ENCODE measurements at regions not wholly inside any gene's neighbourhood (a gene's known extent, or its start where the extent isn't known, plus 50 kb on each side); places are given as distances from the start of the nearest gene placed in this dataset.

DNA sequence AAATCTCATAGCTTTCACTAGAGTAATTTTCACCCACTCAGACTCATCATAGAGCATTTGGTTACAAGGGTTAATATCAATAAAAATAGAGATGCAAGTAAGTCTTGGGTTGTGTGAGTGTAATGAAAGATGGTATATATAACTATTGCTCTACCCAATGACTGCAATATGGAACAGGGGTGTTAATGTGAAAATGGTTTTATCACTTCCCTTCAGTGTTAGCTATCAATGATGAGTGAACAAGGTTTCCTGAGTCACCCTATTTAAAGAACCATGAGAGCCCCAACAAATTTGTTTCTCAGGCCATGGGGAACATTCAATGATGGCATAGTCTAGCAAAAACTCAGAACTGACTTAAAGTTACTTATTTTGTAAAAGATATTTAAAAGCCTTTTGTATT, 1133.6 kb upstream of the ZEB2 start (continued):
- TF ChIP-seq, protein P1, sequence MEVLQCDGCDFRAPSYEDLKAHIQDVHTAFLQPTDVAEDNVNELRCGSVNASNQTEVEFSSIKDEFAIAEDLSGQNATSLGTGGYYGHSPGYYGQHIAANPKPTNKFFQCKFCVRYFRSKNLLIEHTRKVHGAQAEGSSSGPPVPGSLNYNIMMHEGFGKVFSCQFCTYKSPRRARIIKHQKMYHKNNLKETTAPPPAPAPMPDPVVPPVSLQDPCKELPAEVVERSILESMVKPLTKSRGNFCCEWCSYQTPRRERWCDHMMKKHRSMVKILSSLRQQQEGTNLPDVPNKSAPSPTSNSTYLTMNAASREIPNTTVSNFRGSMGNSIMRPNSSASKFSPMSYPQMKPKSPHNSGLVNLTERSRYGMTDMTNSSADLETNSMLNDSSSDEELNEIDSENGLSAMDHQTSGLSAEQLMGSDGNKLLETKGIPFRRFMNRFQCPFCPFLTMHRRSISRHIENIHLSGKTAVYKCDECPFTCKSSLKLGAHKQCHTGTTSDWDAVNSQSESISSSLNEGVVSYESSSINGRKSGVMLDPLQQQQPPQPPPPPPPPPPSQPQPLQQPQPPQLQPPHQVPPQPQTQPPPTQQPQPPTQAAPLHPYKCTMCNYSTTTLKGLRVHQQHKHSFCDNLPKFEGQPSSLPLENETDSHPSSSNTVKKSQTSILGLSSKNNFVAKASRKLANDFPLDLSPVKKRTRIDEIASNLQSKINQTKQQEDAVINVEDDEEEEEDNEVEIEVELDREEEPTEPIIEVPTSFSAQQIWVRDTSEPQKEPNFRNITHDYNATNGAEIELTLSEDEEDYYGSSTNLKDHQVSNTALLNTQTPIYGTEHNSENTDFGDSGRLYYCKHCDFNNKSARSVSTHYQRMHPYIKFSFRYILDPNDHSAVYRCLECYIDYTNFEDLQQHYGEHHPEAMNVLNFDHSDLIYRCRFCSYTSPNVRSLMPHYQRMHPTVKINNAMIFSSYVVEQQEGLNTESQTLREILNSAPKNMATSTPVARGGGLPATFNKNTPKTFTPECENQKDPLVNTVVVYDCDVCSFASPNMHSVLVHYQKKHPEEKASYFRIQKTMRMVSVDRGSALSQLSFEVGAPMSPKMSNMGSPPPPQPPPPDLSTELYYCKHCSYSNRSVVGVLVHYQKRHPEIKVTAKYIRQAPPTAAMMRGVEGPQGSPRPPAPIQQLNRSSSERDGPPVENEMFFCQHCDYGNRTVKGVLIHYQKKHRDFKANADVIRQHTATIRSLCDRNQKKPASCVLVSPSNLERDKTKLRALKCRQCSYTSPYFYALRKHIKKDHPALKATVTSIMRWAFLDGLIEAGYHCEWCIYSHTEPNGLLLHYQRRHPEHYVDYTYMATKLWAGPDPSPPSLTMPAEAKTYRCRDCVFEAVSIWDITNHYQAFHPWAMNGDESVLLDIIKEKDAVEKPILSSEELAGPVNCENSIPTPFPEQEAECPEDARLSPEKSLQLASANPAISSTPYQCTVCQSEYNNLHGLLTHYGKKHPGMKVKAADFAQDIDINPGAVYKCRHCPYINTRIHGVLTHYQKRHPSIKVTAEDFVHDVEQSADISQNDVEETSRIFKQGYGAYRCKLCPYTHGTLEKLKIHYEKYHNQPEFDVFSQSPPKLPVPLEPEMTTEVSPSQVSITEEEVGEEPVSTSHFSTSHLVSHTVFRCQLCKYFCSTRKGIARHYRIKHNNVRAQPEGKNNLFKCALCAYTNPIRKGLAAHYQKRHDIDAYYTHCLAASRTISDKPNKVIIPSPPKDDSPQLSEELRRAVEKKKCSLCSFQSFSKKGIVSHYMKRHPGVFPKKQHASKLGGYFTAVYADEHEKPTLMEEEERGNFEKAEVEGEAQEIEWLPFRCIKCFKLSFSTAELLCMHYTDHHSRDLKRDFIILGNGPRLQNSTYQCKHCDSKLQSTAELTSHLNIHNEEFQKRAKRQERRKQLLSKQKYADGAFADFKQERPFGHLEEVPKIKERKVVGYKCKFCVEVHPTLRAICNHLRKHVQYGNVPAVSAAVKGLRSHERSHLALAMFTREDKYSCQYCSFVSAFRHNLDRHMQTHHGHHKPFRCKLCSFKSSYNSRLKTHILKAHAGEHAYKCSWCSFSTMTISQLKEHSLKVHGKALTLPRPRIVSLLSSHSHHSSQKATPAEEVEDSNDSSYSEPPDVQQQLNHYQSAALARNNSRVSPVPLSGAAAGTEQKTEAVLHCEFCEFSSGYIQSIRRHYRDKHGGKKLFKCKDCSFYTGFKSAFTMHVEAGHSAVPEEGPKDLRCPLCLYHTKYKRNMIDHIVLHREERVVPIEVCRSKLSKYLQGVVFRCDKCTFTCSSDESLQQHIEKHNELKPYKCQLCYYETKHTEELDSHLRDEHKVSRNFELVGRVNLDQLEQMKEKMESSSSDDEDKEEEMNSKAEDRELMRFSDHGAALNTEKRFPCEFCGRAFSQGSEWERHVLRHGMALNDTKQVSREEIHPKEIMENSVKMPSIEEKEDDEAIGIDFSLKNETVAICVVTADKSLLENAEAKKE (CRISPR knock-in tag; IDR thresholded peaks at IDR 0.05), result no peak
- no peak for TF ChIP-seq STAT1 (IDR thresholded peaks at IDR 0.05; ENCODE audit: unreplicated experiment)
- TF ChIP-seq, protein P2, sequence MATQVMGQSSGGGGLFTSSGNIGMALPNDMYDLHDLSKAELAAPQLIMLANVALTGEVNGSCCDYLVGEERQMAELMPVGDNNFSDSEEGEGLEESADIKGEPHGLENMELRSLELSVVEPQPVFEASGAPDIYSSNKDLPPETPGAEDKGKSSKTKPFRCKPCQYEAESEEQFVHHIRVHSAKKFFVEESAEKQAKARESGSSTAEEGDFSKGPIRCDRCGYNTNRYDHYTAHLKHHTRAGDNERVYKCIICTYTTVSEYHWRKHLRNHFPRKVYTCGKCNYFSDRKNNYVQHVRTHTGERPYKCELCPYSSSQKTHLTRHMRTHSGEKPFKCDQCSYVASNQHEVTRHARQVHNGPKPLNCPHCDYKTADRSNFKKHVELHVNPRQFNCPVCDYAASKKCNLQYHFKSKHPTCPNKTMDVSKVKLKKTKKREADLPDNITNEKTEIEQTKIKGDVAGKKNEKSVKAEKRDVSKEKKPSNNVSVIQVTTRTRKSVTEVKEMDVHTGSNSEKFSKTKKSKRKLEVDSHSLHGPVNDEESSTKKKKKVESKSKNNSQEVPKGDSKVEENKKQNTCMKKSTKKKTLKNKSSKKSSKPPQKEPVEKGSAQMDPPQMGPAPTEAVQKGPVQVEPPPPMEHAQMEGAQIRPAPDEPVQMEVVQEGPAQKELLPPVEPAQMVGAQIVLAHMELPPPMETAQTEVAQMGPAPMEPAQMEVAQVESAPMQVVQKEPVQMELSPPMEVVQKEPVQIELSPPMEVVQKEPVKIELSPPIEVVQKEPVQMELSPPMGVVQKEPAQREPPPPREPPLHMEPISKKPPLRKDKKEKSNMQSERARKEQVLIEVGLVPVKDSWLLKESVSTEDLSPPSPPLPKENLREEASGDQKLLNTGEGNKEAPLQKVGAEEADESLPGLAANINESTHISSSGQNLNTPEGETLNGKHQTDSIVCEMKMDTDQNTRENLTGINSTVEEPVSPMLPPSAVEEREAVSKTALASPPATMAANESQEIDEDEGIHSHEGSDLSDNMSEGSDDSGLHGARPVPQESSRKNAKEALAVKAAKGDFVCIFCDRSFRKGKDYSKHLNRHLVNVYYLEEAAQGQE (IDR thresholded peaks at IDR 0.05; ENCODE audit: unreplicated experiment), result no peak

DNA sequence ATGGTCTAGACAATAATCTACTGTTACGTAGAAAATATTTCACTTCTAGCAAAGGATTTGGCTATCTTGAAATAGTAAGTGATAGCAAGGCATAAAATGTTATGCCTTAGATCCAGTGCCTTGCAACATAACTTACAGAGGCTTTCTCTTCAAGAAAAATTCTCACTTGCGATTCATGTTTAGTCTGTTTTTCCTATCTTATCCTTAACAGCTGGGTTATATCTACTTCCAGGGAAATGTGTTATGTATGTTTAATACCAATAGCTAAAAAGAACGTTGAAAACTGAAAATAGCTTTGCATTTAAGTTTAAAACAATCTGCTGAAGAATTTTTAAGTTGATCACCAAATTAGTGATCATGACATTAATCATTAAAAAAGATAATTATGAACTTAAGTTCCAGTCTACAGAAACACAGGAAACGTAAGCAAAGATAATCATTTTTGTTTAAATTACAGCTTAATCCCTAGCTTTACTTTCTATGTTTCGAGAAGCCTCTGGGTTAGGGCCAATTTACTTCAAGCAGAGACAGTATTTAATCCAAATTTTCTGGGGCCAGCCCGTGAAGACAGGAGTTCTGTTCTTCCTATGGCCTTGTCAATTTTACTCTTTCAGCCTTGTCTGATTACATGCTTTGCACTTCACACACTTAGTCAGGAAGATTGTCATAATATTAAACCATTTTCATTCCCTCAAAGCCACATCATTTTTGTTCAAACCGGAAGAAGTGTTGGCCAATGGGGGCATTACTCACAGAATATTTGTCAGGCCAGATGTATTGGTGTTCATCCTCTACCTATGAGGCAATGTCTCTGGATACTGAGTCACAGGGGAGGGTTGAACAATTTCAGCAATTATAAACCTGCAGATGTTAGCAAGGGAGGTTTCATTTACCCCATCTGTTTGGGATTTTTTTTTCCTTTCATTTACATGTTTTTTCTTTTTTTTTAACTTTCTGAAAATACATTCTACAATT, 1132.9 kb upstream of the ZEB2 start:
- Mint-ChIP-seq H3K27ac (no peak overlapping the region; the same call in 1 of the 2 replicates), H3K4me3 (no peak overlapping the region), H3K4me1 (no peaks in the 10 kb centered on the region), H3K9me3 (no peaks in the 10 kb centered on the region), H3K36me3 (ENCODE audit: low read depth) (no peaks in the 10 kb centered on the region), H3K27me3 (ENCODE audit: insufficient read depth, low read depth, poor library complexity) (peaks cover 3% of the 10 kb centered on the region)
- H3K27ac ChIP-seq (ENCODE audit: low read depth), result no peak overlapping the region
- H3F3A ChIP-seq (replicated peaks; ENCODE audit: low read depth), result no peaks in the 10 kb centered on the region
- H3K4me3 ChIP-seq, result no peak overlapping the region
- no peaks in the 10 kb centered on the region for H4K20me1 ChIP-seq (replicated peaks; ENCODE audit: insufficient read depth)
- H3K4me2 ChIP-seq, result no peak overlapping the region
- H3K9me2 ChIP-seq (ENCODE audit: insufficient read depth), result 0 out of 2 replicates have a peak, but pooled peaks cover 3% of the 10 kb centered on the region
- H3K4me1 ChIP-seq (ENCODE audit: insufficient read depth), result no peaks in the 10 kb centered on the region
- no peaks in the 10 kb centered on the region for H3K27me3 ChIP-seq (ENCODE audit: insufficient read depth)
- no peaks in the 10 kb centered on the region for H3K79me2 ChIP-seq (replicated peaks; ENCODE audit: insufficient read depth)
- DNase-seq (ENCODE audit: low spot score), result no peak
- no peaks in the 10 kb centered on the region for H3K36me3 ChIP-seq (ENCODE audit: insufficient read depth)
- TF ChIP-seq POLR2AphosphoS5 (IDR thresholded peaks at IDR 0.05; ENCODE audit: low read depth) (no peak), CREB1 (CRISPR knock-in tag; IDR thresholded peaks at IDR 0.05; ENCODE audit: low read depth) (no peak)
- no peak overlapping the region; the same call in 1 of the 2 replicates for H2AFZ ChIP-seq
- no peak for ATAC-seq

Data from GM23338 (cell line).